Superior temporal gyrus (tissue), 1 donor: ENCODE measurements at regions not wholly inside any gene's neighbourhood (a gene's known extent, or its start where the extent isn't known, plus 50 kb on each side); places are given as distances from the start of the nearest gene placed in this dataset.
"Not testable (repeated sequence)": the region's sequence is repeated elsewhere in the genome, so short reads cannot be mapped to it uniquely, and the experiment has no call there.

Experiments
- DNase-seq: peaks from one replicate; pipeline ENCODE4 v3.0.0-alpha.2; 2016; ENCODE audit errors: extremely low spot score

DNA sequence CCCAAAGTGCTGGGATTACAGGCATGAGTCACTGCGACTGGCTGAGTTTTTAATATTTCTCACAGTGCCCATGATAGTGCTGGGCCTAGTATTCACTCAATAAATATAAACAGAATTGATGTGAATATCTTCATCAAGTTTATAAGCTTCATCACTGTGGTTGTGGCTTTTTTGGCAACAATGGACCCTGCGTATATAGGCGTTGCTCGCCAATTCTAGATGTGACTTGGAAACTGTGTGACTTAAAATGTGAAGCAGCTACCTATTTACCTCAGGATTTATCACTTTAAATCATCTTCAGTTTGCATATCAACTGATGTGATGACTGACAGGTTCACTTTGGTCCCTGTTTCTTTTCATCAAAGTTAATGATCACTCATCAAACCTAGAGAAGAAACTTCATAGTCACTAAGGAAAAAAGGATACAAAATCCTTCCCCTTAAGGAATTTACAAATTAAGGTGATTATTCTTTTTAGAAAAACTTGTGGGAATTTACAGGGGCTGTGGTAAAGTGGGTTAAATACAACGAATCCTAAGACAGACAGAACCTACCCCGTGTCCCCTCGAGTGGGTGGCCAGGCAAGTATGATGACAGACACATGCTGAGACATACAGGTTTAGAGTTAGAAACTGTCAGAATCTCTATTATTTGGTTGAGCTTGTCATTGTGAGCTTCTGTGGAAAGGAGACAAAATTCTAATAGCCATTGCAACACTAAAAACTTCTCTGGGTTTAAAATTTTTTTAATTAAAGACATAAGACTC, 101.3 kb downstream of the AKAP11 start:
- no peak for DNase-seq

DNA sequence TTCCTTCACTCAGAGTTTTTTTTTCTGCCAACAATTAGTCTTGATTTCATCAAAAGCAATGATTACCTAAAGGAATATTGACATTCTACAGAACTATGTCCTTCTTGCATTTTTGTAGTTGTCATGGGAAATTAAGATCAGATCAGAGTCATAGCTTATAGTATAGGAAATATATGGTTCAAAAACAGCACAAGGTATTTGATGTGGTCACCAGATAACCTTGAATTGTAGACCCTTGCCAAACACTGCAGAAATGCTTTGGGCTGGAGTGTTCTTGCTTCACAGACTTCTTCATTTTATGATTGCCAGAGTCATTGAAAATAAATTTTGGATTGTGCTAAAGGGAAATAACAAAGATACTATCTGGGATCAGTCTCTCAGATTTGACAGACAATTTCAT, 103.7 kb downstream of the AKAP11 start:
- no peak for DNase-seq

DNA sequence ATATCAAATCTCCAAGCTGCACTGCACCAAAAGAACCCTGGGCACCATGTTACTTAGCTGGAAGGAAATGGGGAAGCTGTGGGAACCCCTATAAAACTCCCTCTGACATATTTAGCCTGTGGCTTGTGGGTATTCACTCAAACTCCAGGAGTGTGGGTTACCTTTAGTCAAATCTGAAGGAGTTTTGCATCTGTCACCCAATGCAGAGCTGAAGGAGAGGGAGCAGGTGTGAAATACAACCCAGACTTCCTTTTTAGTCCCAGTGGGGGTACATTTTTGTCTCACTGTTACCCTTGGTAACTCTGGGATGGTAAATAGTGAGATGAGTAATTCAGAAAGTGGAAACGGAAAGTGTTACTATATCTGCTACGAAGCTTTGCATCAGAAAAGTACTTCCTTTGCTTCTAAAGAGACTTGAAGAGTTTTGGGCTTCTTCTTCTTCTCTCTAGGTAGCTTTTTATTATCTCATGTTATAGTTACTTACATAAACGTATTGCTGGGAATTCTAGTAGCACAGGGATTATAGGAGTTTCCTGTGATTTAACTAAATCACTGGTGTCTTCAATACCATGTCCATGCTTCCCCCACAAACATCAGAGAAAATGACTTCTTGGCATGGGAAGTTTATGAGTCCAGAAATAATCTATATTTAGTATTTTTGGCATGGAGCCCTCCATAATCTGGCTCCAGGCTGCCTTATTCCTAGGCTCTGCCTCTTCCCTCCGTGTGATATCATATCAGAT, 105.9 kb downstream of the AKAP11 start:
- peak; percentile 24 for DNase-seq

DNA sequence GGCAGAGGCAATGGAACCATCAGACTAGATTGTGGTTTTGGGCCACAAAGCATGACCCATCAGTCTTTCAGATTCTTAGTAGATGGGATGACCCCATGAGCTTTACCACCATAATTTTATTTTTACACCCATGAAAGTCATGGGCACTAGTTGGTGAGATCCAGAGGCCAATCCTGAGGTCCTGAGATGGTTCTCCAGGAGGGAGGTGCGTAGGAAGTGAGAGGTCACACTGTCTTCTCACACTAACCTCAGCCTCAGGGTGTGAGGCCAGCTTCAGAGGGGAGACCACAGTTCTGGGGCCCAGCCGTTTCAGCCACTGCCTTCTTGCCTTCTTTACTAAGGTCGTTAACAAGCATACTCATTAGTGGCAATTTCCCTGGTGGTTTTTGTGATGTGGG, 106.4 kb downstream of the AKAP11 start:
- no peak for DNase-seq

DNA sequence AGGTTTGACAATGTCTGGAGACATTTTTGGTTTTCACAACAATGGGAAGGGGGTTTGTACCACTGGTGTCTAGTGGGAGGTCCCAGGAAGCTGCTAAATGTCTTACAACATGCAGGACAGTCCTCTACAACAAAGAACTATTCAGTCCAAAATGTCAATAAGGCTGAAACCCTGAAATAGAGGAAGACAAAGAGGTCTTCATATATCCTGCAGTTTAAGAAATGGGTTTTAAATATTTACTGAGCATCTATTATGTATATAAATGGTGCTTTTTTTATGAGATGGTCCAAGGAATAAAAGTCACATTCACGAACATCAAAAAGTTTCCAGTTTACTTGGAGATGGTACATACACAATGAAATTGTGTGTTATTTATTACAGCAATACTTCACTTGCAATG, 107.3 kb downstream of the AKAP11 start:
- no peak for DNase-seq

DNA sequence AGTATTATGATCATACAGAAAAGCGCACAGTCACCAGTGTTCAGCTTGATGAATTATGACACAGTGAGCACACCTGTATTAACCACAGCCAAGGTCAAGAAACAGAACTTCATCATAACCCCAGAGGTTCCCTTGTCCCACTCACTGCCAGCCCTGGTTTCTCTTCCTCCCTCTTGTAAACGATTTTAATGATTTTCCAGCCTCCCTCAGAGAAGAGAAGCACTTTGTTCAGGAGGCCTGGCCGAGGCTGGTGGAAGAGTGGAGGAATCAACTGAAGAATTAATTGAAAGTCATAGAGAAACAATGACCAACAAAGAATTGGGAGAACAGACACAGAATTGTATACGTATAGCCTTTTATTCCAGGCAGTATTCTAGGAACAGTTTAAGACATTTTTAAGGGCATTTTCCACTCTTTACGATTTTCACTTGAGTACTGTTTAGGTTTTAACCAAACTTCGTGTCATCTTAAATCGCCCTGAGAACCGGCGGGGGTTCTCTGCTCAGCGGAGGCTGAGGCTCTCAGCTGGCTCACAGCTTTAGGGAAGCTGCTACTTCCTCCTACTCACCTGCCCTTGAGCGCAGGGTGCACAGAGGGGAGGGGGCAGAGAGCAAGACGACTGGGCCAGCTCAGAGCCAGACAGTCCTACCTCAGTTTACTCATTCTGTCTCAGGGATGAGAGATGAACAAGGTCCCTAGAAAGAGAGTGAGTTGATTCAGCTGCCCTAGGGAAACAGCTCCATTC, 108.6 kb downstream of the AKAP11 start:
- no peak for DNase-seq

DNA sequence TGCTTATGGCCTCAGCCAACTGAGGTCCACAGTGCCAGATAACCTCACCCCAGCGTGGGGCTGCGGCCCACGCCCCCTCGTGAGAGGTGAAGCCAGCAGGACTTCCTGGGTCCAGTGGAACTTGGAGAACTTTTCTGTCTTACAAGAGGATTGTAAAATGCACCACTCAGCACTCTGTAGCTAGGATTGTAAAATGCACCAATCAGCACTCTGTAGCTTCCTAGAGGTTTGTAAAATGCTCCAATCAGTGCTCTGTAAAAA, 109.1 kb downstream of the AKAP11 start:
- no peak for DNase-seq

DNA sequence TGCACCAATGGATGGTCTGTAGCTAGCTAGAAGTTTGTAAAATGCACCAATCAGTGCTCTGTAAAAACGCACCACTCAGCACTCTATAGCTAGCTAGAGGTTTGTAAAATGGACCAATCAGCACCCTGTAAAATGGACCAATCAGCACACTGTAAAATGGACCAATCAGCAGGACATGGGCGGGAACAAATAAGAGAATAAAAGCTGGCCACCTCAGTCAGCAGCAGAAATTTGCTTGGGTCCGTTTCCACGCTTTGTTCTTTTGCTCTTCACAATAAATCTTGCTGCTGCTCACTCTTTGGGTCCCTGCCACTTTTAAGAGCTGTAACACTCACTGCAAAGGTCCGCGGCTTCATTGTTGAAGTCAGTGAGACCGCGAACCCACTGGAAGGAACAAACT, 109.5 kb downstream of the AKAP11 start:
- DNase-seq: not testable (repeated sequence)

DNA sequence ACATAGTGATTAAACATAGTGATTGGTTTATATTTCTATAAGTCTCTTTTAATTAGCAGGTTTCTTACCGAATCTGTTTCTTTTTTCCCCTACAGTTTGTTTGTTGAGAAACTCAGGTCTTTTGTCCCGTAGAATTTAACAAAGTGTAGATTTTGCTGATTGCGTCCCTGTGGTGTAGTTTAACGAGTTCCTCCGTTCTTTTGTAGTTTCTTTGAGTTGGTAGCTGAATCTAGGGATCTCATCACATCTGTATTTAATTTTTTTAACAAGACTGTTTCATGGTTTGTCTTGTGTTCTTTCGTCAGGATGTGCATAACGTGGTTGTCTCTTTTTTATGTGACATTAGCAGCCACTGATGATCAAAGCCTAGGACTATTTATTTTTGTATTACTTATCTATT, 111.1 kb downstream of the AKAP11 start:
- no peak for DNase-seq

DNA sequence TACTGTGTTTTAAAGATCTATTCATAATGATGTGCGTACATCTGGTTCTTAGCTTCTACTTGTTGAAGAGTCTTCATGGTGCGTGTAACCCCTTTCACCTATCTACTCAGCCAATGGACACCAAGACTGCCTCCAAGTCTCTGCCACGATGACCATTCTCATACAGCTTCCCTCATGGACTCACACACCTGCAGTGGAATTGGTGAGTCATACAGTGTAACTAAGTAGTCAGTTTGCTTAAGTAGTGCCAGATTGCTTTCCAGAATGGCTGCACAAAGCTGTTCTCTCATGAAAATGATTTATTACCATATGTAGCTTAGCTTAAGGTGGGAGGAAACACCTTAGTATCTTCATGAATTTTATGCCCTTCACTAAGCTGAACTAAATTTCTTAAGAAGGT, 112.3 kb downstream of the AKAP11 start:
- no peak for DNase-seq

DNA sequence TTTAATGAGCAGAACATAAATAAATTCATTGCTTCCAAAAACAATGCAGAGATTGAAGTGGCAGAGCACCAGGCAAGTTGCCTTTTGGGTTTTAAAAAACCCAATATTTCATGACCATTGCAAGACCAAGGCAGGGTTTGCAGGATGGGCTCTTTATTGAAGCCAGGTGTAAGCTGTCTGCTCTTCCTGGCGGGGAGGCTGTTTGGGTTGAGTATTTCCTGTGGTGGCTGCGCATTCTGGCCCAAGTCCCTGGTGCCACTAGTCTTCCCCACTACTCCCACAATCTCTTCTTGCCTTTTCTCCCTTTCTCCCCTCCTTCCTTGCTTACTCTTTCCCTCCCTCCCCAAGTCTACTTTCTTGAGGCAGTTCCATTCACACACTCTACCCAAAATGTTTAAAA, 116.4 kb downstream of the AKAP11 start:
- DNase-seq: no peak

DNA sequence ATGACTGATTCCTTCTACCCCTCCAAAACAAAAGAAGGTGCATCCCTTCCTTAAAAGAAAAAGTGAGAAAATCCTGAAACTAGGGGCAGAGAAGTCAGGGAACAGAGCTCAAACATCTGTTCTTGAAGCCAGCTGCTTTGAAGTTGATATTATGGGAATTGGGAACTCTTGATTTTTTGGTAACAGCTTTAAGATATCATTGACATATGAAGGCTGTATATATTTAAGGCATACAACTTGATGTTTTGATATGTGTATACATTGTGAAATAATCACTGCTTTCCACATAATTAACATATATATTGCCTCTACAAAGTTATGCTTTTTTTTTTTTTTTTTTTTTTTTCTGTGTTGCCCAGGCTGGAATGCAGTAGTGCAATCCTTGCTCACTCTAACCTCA, 117.1 kb downstream of the AKAP11 start:
- DNase-seq: no peak

DNA sequence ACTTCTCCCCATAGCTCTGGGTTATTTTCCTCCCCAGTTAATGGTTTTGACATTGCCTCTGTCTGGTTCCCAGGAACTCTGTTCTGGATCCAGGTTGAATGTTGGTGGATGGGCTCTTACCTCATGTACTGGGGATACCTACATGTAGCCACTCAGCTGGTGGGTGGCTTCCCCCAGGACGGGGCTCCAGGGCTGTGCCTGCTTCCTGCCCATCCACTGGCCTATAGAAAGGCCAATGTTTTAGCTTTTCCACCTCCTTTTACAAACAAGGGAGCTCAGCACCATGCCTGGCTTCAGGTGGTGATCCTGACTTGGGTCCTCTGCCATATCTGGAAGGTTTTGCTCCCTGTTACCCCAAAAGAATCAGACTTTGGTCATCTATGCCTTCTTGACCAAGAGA, 120.2 kb downstream of the AKAP11 start:
- no peak for DNase-seq

DNA sequence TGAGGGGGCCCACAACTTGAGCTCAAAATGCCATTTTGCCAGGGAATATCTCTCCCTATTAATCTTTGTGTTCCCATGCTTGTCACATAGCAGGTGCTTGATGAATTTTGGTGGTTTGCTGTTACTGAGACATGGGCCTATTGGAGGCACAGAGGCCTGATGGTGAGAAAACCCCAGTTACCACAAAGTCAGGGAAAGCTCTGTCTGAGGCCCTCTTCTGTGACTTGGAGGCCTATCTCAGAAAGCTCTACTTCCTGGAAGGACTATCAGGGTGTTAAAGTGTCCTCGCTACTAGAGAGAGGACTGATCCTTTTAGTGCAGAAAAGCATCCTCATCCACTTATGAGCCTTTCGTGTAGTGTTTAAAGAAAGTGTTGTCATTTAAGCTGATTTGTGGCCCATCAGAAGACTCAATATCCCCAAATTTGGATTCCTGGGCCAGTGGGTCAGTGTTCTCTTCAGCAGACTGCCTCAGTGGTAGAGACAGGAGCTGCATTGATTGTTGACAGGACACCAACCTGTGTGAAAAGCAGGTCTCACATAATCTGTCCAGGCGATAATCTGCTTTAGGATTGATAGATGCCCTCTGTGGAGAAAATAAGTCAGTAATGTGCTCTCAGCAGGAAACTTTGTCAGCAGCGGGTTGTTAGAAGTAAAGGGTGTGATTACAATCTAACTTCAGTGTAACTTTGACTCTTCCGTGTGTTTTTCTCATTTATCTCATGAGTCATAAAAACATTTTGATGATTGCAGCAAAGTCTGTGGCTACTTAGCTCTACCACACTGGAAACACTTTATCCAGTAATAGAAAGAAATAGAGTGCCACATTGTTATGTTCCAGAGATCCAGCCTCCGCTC, 121.0 kb downstream of the AKAP11 start:
- no peak for DNase-seq

DNA sequence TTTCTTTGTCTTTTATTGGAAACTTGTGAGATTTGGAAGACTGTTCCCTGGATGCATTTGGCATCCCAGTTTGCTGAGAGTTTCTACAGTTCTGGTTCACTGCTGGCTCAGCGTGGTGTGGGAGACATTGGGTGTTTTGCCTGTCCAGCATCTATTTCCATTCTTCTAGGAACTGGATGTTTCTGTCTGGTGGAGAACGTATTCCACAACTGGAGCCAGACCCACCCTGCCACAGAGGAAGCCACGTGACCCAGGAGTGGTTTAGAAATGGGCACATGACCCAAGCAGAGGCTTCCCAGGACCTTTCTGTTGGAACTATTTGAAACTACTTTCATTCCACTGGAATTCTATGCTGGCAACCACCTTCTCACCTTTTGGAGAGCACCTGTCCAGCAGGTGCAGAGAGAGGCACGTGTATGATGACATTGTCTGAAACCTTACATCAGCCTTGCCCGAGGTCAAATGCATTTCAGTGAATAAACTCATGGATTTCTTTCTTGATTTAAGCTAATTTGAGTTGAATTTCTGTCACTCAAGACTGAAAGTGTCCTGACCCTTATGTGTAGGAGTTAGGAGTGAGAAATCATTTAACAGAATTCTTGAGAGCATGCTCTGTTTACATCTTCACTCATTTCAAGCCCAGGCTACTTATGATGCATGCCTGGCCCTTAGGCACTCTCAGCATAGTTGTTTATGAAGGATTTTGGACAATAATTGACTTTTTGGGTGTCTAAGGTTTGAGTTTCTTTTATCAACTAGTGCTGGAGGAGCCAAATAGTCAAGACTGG, 121.8 kb downstream of the AKAP11 start:
- no peak for DNase-seq

DNA sequence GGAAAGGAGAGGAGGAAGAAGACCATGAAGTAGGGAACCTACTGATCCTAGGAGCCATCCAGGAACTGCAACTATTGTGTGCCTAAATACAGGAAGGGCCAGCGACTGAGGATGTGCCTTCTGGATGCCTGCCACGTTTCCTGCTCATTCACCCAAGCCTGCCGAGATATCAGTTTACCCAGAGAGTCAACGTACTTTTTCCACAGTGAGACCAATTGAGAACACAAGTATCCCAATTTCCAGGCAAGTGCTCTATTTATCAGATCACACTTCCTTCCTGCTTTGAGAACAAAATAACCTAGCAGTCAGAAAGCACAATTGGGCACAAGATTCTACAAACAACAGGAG, 122.4 kb downstream of the AKAP11 start:
- no peak for DNase-seq

DNA sequence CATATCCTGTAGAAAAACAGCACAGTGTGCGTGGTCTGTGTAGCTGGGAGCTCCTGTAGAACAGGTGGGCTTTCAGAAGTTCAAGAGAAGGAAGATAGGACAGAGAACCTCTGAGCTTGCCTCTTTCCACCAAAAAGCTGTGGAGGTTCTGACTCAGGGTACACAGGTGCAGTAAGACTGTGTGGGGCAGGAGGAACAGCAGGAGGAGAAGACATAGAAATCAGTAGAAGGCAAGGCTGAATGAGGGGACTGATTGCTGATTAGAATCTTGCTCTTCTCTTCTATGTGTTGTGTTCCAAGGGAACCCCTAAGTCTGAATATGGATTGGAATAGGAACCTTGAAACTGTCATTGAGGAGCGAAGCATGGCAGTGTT, 122.7 kb downstream of the AKAP11 start:
- no peak for DNase-seq

DNA sequence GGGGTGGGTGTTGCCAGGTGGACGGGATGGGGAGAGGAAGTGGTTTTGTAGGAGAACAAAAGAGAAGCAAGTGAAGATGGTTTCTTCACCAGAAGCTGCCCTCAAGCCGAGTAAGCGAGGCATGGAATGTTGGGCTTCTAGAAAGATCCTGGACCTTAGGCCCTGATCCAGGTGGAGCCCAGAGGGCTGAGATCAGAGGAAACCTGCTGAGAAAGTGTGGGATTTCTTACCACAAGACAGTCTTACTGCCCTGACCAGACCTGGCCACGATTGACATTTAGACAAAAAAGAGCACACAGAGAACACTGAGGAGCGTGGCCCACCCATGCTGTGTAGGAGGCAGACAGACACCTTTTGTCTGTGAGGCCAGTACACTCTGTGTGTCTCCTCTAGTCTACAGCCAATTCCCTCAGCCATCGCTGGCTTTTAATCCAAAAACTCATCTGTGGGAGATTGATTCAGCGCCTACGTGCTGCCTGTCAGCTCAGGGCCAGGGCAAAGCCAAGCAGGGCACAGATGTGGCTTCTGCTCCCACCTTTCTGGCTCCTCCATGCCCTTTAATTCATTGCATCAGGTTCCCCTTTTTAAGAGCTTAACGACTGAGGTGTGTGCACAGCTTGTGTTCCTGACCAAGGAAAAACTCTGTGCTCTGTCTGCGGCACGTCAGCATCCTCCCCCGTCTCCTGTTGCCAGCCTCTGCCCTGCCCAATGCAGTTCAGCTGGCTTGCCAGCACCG, 123.3 kb downstream of the AKAP11 start:
- no peak for DNase-seq

DNA sequence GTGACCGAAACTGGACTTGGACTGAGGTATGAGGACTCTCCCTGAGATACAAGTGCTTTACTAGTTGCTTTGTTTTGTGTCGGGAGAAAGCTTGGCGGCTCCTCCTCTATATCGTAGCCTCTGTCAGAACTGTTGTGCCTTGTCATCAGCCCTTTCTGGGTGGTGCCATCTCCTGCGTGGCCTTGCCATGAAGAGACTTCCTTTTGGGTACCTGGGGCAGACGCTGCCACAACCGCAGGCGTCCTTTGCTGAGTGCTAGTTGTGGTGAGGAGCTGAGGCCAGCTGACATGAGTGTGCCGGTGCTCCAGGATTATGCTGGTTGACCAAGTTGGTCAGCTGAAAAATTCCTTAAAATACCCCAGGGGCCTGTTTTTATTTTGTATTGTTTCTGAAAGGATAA, 124.5 kb downstream of the AKAP11 start:
- no peak for DNase-seq

DNA sequence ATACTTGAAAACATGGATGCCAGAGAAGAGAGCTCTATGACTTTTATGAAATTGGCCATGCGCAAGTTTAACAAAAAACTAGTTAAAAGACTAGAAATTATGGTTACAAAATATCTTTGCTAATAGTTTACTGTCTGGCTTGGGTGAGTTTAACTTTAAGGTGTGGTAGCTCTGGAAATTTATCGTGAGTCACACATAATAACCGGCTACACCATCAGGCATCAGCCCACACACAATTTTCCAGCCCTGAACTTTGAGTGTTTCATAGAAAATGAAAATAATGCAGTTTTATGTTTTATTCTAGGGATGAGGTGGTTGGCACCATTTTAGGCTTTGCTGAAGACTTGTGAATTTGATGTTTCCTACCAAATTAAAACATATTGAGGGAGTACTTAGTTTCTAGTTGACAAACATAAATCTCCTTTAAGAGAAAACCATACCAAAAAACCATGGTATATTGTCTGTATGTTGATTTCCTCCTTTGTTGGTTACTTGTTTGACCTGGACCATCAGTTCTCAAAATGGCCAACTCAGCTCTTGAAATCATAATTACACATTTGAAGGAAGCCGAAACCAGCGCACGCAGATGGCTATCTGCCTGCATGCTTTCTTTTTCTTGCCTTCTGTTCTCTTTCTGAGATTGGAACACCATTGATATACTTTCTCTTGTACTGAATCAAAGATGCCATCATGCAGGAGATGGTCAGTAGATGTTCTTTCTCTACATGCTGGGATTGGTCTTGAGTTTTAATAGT, 125.1 kb downstream of the AKAP11 start:
- DNase-seq: peak; percentile 10
